Esophagus muscularis mucosa (tissue), 4 donors: ENCODE measurements at regions not wholly inside any gene's neighbourhood (a gene's known extent, or its start where the extent isn't known, plus 50 kb on each side); places are given as distances from the start of the nearest gene placed in this dataset.

Experiments
- CTCF ChIP-seq, 3 experiments: fragments of 200-600 bp in 2 of 3; fragments of 450-650 bp in 1 of 3; sonication (generic) in 2 of 3; IDR thresholded peaks; one replicate each; pipeline ENCODE4 v1.5.1; 2017 to 2019; ENCODE audit warnings: antibody characterized with exemption in 3 of 3, mild to moderate bottlenecking in 2 of 3, moderate library complexity in 1 of 3
- EP300 ChIP-seq: sonication (generic); formaldehyde crosslinking; IDR thresholded peaks from one replicate; pipeline ENCODE4 v1.6.1; 2017; ENCODE audit warnings: antibody characterized with exemption
- POLR2A ChIP-seq: fragments of 450-650 bp; IDR thresholded peaks from one replicate; pipeline ENCODE4 v1.6.1; 2017; ENCODE audit warnings: antibody characterized with exemption, moderate library complexity, mild to moderate bottlenecking, low read depth

GRCh38 chr4:149995134-149995756 is 83.0 kb upstream of the DCLK2 start:
- TF ChIP-seq EP300 (no peak), CTCF (IDR thresholded peaks at IDR 0.05) (no peak), POLR2A (no peak)
